PFSK-1 (cell line): ENCODE measurements at regions not wholly inside any gene's neighbourhood (a gene's known extent, or its start where the extent isn't known, plus 50 kb on each side); places are given as distances from the start of the nearest gene placed in this dataset.

Experiments used
- FOXP2 ChIP-seq: optimal IDR thresholded peaks from 2 replicates; pipeline ENCODE3; 2011; ENCODE audit warnings: borderline replicate concordance, control low read depth, inconsistent platforms; ENCODE audit not compliant: insufficient read depth; ENCODE audit errors: extremely low read length, extremely low read depth
- POLR2AphosphoS5 ChIP-seq: IDR thresholded peaks from 2 replicates; pipeline ENCODE4 v1.6.1; 2012; ENCODE audit warnings: low read depth, mild to moderate bottlenecking, control low read depth, low read length, moderate library complexity
- SIN3A ChIP-seq: IDR thresholded peaks from 2 replicates; pipeline ENCODE4 v1.6.1; 2012; ENCODE audit warnings: mild to moderate bottlenecking, low read length, moderate library complexity, borderline replicate concordance; ENCODE audit not compliant: insufficient read depth
- TAF1 ChIP-seq: IDR thresholded peaks from 2 replicates; pipeline ENCODE4 v1.6.1; 2012; ENCODE audit warnings: low read length, control low read depth, borderline replicate concordance; ENCODE audit not compliant: insufficient read depth
- TF ChIP-seq, protein P1 (sequence below), 2 experiments: IDR thresholded peaks; 2 replicates each; pipeline versions ENCODE4 v1.6.1 to v1.8.0; 2011 to 2012; ENCODE audit warnings: low read depth in 2 of 2, low read length in 2 of 2, control low read depth in 1 of 2, inconsistent platforms in 1 of 2, mild to moderate bottlenecking in 1 of 2, moderate library complexity in 1 of 2; ENCODE audit not compliant: insufficient read depth in 1 of 2

DNA sequence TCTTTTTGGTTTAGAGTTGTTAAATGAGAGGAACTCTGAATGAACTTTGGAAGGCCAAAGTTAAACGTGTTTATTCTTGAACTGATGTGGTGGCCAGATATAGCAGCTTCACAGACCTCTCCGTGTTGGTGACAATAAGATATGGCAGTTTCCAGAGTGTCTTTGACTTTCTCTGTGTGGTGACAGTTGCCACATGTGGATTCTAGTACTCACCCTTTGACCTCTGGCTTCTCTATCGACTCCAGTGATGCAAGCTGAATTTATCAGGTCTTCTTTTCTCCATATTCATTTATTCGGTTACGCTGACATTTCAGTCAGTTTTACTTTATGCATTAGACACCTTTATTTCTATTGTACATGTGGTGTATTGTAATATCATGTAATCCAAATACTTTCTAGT lies 1469.5 kb downstream of the SLITRK1 start:
- TF ChIP-seq TAF1, result no peak
- TF ChIP-seq POLR2AphosphoS5, result no peak
- no peak for TF ChIP-seq SIN3A
- TF ChIP-seq FOXP2, result no peak
- TF ChIP-seq, protein P1, sequence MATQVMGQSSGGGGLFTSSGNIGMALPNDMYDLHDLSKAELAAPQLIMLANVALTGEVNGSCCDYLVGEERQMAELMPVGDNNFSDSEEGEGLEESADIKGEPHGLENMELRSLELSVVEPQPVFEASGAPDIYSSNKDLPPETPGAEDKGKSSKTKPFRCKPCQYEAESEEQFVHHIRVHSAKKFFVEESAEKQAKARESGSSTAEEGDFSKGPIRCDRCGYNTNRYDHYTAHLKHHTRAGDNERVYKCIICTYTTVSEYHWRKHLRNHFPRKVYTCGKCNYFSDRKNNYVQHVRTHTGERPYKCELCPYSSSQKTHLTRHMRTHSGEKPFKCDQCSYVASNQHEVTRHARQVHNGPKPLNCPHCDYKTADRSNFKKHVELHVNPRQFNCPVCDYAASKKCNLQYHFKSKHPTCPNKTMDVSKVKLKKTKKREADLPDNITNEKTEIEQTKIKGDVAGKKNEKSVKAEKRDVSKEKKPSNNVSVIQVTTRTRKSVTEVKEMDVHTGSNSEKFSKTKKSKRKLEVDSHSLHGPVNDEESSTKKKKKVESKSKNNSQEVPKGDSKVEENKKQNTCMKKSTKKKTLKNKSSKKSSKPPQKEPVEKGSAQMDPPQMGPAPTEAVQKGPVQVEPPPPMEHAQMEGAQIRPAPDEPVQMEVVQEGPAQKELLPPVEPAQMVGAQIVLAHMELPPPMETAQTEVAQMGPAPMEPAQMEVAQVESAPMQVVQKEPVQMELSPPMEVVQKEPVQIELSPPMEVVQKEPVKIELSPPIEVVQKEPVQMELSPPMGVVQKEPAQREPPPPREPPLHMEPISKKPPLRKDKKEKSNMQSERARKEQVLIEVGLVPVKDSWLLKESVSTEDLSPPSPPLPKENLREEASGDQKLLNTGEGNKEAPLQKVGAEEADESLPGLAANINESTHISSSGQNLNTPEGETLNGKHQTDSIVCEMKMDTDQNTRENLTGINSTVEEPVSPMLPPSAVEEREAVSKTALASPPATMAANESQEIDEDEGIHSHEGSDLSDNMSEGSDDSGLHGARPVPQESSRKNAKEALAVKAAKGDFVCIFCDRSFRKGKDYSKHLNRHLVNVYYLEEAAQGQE (IDR thresholded peaks at IDR 0.05; ENCODE audit: insufficient read depth in 1 of 2, low read depth in 2 of 2, low read length in 2 of 2), result no peak

DNA sequence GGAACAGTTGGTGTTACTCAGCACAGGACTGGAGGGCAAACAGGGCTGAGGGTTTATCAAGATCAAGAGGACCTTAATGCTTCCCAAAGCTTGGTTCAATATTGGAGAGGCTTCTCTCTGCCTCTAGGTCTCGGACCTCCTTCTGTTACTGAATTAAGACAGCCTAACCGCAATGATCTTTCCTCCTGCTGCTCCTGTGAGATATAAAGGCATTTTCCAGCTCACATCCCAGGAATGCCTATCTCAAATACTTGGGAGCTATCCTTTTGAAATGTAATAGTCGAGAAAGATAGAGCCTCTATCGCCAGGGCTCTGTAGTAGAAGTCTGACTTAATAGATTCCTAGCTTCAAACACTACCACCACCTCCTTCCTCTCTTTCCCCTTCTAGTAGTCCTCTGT lies 1475.0 kb downstream of the SLITRK1 start:
- TF ChIP-seq SIN3A, result no peak
- no peak for TF ChIP-seq FOXP2
- TF ChIP-seq POLR2AphosphoS5, result no peak
- TF ChIP-seq TAF1, result no peak
- TF ChIP-seq, protein P1 (IDR thresholded peaks at IDR 0.05; ENCODE audit: insufficient read depth in 1 of 2, low read depth in 2 of 2, low read length in 2 of 2), result no peak

DNA sequence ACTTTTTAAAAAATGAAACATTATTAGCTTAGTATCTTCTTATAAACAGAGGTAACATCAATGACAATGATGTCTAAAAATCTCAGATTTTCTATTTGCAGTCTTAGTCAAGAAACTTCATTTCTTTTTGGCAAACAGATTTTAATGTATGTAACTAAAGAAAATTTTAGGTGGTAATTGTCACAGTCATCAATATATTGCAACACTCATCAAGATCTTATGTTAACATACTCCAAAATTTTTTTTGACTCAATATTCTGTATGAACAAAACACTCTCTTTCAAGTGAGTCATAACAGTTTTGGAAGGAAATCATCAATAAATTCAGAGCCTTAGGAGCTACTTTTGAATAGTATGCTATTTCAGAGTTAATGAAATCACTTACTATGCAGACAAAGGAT lies 1507.6 kb downstream of the SLITRK1 start:
- no peak for TF ChIP-seq POLR2AphosphoS5
- TF ChIP-seq SIN3A, result no peak
- TF ChIP-seq, protein P1 (IDR thresholded peaks at IDR 0.05; ENCODE audit: insufficient read depth in 1 of 2, low read depth in 2 of 2, low read length in 2 of 2), result no peak
- TF ChIP-seq FOXP2, result no peak
- no peak for TF ChIP-seq TAF1

DNA sequence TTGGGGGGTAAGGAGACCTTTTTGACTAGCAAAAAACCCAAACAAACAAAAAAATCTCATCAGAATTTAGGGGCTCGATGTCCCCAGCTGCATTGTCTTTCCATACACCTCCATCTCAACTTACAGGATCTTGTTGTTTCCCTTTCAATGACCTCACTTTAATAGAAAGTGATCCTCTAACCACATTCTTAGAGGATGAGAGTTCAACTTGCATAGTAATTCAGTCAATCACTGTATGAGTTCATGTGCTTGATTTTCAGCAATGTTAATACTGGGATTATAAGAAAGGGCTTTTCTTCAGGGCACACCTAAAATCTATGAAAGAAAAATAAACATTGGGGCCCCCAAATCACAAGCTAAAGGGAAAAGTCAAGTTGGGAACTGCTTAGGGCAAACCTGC lies 1512.0 kb downstream of the SLITRK1 start:
- TF ChIP-seq, protein P1 (IDR thresholded peaks at IDR 0.05; ENCODE audit: insufficient read depth in 1 of 2, low read depth in 2 of 2, low read length in 2 of 2), result no peak
- TF ChIP-seq TAF1 (no peak), FOXP2 (no peak), SIN3A (no peak), POLR2AphosphoS5 (no peak)

DNA sequence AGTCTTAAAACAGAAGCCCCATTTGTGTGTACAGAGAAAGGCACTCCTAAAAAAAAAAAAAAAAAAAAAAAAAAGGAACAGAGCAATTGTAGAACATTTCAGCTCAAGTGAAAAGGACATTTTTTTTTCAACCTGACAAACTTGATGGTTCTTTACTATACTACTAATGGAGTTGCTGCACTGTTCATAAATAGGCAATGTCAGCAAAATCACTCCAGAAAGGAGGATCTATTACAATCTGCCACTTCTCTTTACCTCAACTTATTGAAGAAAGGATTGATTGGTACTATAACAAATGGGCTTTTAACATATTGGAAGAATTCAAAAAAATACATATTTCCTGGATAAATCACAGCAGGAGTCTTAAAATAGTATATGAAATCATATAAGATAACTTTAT lies 1517.7 kb downstream of the SLITRK1 start:
- TF ChIP-seq TAF1, result no peak
- no peak for TF ChIP-seq SIN3A
- no peak for TF ChIP-seq FOXP2
- TF ChIP-seq, protein P1 (IDR thresholded peaks at IDR 0.05; ENCODE audit: insufficient read depth in 1 of 2, low read depth in 2 of 2, low read length in 2 of 2), result no peak
- TF ChIP-seq POLR2AphosphoS5, result no peak
